Suprapubic skin (tissue), 4 donors: ENCODE measurements at regions not wholly inside any gene's neighbourhood (a gene's known extent, or its start where the extent isn't known, plus 50 kb on each side); places are given as distances from the start of the nearest gene placed in this dataset.

Source experiments
- DNase-seq, 2 donors: peaks; one replicate each; pipeline ENCODE4 v3.0.0-alpha.2; 2019; ENCODE audit warnings: low spot score in 2 of 2
- H3K27ac ChIP-seq: fragments of 200-600 bp; sonication (generic); one replicate; pipeline ENCODE4 v1.5.1; 2019
- H3K27me3 ChIP-seq: fragments of 200-600 bp; sonication (generic); one replicate; pipeline ENCODE4 v1.5.1; 2019
- H3K36me3 ChIP-seq: fragments of 200-600 bp; sonication (generic); one replicate; pipeline ENCODE4 v1.5.1; 2019
- H3K4me1 ChIP-seq: fragments of 200-600 bp; sonication (generic); one replicate; pipeline ENCODE4 v1.5.1; 2019
- H3K4me3 ChIP-seq: fragments of 200-600 bp; sonication (generic); one replicate; pipeline ENCODE4 v1.5.1; 2019; ENCODE audit warnings: mild to moderate bottlenecking
- H3K9me3 ChIP-seq: fragments of 200-600 bp; sonication (generic); one replicate; pipeline ENCODE4 v1.5.1; 2019
- EP300 ChIP-seq: sonication (generic); formaldehyde crosslinking; IDR thresholded peaks from one replicate; pipeline ENCODE4 v1.6.1; 2017; ENCODE audit warnings: antibody characterized with exemption
- POLR2A ChIP-seq, 2 donors: fragments of 450-650 bp; IDR thresholded peaks; one replicate each; pipeline ENCODE4 v1.6.1; 2017; ENCODE audit warnings: antibody characterized with exemption in 2 of 2, mild to moderate bottlenecking in 2 of 2, moderate library complexity in 2 of 2
- POLR2AphosphoS5 ChIP-seq, 3 donors: sonication (generic); formaldehyde crosslinking; IDR thresholded peaks; one replicate each; pipeline ENCODE4 v1.6.1; 2017; ENCODE audit warnings: antibody characterized with exemption in 3 of 3
- WGBS: methylation state at CpG from one replicate; pipeline ENCODE4 v1.1.5; 2018; 5-methylcytosine and 5-hydroxymethylcytosine counted together
- TF ChIP-seq, protein P1 (sequence below), 2 donors: fragments of 200-600 bp in 1 of 2; fragments of 450-650 bp in 1 of 2; sonication (generic) in 1 of 2; IDR thresholded peaks; one replicate each; pipeline ENCODE4 v1.5.1; 2016 to 2019; ENCODE audit warnings: antibody characterized with exemption in 2 of 2, mild to moderate bottlenecking in 1 of 2, moderate library complexity in 1 of 2

DNA sequence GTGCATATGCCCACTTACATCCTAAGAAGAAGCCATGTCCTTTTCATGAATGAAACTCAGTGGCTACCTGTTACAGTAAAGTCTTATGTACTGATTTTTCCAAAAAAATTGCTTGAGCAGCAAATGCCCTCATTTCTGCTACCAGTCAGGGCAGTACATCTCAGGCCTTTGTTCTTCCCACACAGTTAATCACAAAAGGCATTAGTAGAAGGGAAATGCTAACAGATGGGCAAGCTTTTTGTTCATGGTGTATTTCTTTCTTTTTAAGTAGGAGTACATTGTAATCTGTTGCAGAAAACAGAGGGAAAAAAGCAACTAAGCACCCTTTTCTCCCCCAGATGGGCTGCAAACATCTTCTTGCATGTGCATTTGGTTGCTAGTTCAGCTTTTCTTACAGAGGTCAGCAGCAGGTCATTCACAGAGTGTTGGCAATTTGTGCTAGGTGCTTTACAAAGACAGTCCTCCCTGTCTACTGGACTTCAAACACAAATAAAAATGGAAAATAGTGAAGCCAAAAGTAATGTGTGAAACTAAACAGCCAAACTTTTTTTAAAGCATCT, 373.4 kb downstream of the PRDM5 start:
- no peak for DNase-seq
- TF ChIP-seq, protein P1, sequence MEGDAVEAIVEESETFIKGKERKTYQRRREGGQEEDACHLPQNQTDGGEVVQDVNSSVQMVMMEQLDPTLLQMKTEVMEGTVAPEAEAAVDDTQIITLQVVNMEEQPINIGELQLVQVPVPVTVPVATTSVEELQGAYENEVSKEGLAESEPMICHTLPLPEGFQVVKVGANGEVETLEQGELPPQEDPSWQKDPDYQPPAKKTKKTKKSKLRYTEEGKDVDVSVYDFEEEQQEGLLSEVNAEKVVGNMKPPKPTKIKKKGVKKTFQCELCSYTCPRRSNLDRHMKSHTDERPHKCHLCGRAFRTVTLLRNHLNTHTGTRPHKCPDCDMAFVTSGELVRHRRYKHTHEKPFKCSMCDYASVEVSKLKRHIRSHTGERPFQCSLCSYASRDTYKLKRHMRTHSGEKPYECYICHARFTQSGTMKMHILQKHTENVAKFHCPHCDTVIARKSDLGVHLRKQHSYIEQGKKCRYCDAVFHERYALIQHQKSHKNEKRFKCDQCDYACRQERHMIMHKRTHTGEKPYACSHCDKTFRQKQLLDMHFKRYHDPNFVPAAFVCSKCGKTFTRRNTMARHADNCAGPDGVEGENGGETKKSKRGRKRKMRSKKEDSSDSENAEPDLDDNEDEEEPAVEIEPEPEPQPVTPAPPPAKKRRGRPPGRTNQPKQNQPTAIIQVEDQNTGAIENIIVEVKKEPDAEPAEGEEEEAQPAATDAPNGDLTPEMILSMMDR (IDR thresholded peaks at IDR 0.05) = no peak
- TF ChIP-seq POLR2AphosphoS5 (IDR thresholded peaks at IDR 0.05) (no peak), EP300 (no peak), POLR2A (IDR thresholded peaks at IDR 0.05) (no peak)
- no peaks in the 10 kb centered on the region for H3K9me3 ChIP-seq

DNA sequence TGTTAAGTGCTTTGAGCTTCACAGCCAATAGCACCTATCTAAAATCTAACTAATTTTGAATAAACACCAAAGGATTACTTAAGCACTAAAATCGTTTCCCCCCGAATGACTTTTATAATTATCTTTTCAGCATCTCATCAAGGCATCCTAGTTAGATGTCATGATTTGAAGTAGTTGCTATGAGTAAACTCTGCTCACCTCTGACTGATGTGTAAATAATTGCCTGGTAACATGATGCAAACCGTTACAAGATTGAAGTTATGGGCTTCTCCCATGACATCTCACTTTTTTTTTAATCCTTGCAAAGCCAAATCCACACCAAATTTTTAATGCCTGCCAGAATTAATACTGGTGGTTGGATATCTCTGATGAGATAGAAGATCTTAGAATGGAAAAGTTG, 377.1 kb downstream of the PRDM5 start:
- DNase-seq = no peak
- Histone ChIP-seq H3K27me3 (no peaks in the 10 kb centered on the region), H3K36me3 (no peaks in the 10 kb centered on the region), H3K4me3 (no peak overlapping the region), H3K27ac (no peak overlapping the region), H3K9me3 (no peaks in the 10 kb centered on the region), H3K4me1 (no peaks in the 10 kb centered on the region)
- TF ChIP-seq, protein P1 (IDR thresholded peaks at IDR 0.05) = no peak
- TF ChIP-seq EP300 (no peak), POLR2A (IDR thresholded peaks at IDR 0.05) (no peak), POLR2AphosphoS5 (IDR thresholded peaks at IDR 0.05) (no peak)
- 89% methylated on average over 3 of the region's 3 CpGs for WGBS

More for the DNA sequence above, 373.4 kb downstream of the PRDM5 start:
- no peaks in the 10 kb centered on the region for H3K36me3 ChIP-seq
- no peak overlapping the region for H3K4me3 ChIP-seq
- no peaks in the 10 kb centered on the region for H3K27me3 ChIP-seq
- no peak overlapping the region for H3K27ac ChIP-seq
- no peaks in the 10 kb centered on the region for H3K4me1 ChIP-seq

DNA sequence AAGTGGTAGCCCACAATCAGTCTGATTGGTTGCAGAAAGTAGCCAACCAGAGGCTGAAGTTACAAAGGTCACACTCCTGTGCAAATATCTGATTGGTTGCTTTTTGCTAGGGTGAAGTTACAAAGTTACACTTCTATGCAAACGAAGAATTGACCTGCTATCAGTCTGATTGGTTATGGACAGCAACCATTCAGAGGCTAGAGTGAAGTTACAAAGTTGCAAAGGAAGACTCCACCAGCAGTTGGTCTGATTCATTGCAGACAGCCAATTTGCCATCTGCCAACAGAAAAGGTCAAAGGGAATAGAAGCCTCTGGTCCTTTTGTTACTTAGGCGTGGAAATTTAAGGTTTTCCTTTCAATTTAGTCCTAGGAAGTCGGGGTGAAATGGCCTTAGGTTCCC, 377.7 kb downstream of the PRDM5 start:
- no peaks in the 10 kb centered on the region for H3K9me3 ChIP-seq
- DNase-seq = no peak
- no peaks in the 10 kb centered on the region for H3K36me3 ChIP-seq
- no peak overlapping the region for H3K27ac ChIP-seq
- no peaks in the 10 kb centered on the region for H3K4me1 ChIP-seq
- no peak for TF ChIP-seq POLR2AphosphoS5 (IDR thresholded peaks at IDR 0.05)
- TF ChIP-seq, protein P1 (IDR thresholded peaks at IDR 0.05) = no peak
- no peak for TF ChIP-seq EP300
- TF ChIP-seq POLR2A (IDR thresholded peaks at IDR 0.05) = no peak
- H3K4me3 ChIP-seq = no peak overlapping the region
- WGBS = 67% methylated on average over 3 of the region's 3 CpGs
- H3K27me3 ChIP-seq = no peaks in the 10 kb centered on the region

DNA sequence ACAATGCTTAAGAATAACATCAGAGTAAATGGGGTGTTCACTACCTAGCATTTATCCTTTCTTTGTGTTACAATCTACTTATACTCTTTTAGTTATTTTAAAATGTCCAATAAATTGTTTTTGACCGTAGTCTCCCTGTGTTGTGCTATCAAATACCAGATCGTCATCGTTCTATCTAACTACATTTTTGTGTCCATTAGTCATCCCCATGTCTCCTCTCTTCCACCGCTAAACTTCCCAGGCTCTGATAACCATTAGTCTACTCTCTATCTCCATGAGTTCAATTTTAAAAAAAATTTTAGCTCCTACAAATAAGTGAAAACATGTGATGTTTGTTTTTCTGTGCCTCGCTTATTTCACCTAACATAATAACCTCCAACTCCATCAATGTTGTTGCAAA, 381.9 kb downstream of the PRDM5 start:
- H3K27ac ChIP-seq = no peak overlapping the region
- TF ChIP-seq, protein P1 (IDR thresholded peaks at IDR 0.05) = no peak
- TF ChIP-seq EP300 (no peak), POLR2AphosphoS5 (IDR thresholded peaks at IDR 0.05) (no peak)
- 91% methylated on average over 5 of the region's 5 CpGs for WGBS
- no peaks in the 10 kb centered on the region for H3K4me1 ChIP-seq
- no peak for DNase-seq
- H3K9me3 ChIP-seq = no peaks in the 10 kb centered on the region
- H3K36me3 ChIP-seq = no peaks in the 10 kb centered on the region
- H3K4me3 ChIP-seq = no peak overlapping the region
- H3K27me3 ChIP-seq = no peaks in the 10 kb centered on the region

DNA sequence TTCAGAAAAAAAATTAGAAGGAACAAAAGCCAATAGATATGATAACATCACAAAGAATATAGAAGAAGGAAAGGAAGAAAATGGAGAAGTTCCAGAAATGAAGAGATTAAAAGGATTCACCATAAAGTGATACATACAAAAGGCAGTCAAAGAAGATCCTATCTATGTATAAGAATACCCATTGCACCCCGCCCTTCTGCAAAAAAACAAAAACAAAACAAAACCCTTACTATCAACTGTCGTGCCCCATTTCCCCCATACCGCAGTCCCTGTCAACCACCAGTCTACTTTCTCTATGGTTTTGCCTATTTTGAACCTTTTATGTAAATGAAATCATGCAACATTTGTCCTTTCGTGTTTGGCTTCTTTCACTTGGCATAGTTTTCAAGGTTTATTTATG, 385.6 kb downstream of the PRDM5 start:
- Histone ChIP-seq H3K27me3 (no peaks in the 10 kb centered on the region), H3K4me1 (no peaks in the 10 kb centered on the region), H3K27ac (no peak overlapping the region), H3K36me3 (no peaks in the 10 kb centered on the region), H3K9me3 (no peaks in the 10 kb centered on the region), H3K4me3 (no peak overlapping the region)
- 88% methylated on average over 4 of the region's 4 CpGs for WGBS
- no peak for TF ChIP-seq POLR2A (IDR thresholded peaks at IDR 0.05)
- TF ChIP-seq, protein P1 (IDR thresholded peaks at IDR 0.05) = no peak
- TF ChIP-seq EP300 = no peak
- no peak for TF ChIP-seq POLR2AphosphoS5 (IDR thresholded peaks at IDR 0.05)
- no peak for DNase-seq
